ENCODE measurements at regions not wholly inside any gene's neighbourhood (a gene's known extent, or its start where the extent isn't known, plus 50 kb on each side); places are given as distances from the start of the nearest gene placed in this dataset.
"Not testable (repeated sequence)": the region's sequence is repeated elsewhere in the genome, so short reads cannot be mapped to it uniquely, and the experiment has no call there.

DNA sequence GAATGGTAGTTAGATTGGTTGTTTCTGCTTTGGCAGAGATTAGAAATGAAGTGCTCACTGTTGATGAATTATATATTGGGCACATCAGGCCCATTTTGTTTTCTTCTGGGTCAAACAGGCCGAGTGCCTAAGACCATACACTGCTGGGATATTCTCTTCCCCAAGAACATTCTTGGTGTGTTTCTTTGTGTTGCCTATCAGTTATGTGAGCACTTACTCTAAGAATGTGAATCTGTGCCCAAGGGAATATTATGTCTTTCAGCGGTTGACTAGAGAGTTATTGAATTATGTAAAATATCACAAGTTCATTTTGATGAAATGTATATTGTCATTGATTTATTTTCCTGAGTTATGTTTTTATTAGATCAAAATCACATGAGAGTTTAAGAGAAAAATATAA lies 255.5 kb upstream of the SMIM30 start:
- DNase-seq: no peak

DNA sequence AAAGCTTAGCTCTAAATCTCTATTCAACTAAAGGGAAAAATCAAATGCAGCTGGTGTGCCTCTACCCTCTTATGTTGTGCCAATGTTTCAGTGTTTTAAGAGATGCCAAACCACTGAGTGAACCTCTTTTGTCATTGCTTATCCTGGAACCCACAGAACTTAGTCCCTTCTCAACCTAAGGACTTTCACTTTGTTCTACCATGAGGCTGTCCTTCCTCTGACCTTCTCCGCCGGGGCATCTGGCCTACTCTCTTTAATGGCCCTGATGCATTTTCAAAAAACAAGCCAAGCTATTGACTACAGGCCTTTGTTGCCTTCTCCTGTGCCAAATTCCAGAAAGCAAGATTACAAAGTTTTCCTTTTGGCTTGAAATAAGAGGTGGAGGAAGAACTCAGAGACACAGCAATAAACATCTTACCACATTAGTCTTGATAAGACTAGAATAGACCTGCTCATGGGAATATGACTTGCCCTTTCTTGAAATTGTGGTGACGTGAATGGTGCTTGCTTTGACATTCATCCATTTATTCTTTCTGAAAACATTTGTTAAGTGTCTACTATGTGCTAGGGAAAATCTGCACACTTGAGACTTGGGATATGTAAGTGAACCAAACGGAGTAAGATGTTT lies 253.2 kb upstream of the SMIM30 start:
- DNase-seq: no peak

DNA sequence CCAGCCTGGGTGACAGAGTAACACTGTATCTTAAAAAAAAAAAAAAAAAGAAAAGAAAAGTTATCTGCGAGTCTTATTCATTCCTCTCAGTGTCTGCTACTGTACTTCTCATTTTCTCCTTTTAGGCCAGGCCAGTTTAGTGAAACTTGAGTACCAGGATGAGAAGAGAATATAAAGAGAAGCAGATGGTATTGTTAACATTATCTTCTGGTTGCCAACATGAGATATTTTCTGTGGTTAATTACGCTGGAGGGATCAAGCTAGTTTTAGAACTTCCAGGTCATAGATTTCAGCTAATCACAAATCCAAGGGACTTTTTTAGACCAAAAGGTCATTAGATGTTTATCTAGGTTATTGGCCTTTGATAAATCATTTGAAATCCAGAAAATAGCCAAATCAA lies 252.6 kb upstream of the SMIM30 start:
- DNase-seq: no peak

DNA sequence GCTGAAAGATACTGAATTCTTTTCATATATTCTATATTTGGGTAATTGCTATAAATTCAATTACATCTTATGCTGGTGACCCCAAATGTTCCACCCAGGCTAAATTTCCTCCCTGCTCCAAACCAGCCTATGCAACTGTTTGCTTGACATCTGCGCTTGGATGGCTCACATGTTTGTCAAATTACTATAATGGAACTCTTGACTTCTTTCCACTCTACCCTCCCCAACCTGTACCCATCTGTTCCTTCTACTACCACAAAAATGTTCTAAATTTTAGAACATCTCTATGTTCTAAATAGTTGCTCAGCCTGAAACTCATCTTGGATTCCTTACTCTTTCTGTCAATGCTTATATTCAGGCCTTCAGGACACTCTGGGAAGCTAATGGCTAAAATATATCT lies 249.9 kb upstream of the SMIM30 start:
- no peak for DNase-seq

DNA sequence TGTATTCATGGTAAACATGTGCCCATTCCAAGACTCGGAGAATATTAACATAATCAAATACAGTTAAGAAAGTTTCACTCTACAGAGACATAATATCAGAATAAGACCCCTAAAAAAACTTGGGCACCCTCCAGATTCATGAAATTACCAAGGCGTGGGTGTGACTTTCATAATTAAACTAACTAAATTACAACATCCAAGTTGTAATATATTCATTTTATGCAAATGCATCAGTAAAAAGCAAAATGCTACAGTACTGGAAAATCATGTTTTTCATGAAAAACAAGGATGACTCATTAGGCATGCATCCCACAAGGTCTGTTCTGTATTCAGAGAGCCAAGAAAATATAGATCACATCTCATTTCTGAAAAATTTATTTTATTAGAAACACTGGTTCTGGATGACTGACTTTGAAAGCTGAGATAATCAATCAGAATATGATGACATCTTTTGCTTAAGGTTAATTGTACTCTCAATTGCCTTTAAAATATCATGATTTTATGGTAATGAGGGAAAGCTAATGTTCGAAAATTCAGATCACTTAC lies 248.8 kb upstream of the SMIM30 start:
- DNase-seq: no peak

DNA sequence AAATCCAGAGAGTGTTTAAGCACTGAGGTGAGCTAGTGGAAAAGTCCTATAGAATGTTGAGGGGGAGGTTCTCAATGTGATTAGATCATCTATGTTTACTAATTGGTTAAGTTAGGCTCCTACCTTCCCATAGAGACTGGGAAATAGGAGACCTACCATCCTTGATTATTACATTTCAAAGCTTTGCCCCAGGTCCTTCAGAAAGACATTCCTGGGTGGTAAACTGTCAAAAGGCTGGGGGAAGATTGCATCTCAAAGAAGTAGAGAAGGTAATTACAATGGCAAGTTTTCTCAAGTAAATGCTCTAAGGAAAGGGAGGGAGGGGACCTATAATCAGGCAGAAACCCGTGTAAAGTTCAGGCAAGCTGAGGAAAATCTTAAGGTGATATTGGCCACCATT lies 247.8 kb upstream of the SMIM30 start:
- no peak for DNase-seq

DNA sequence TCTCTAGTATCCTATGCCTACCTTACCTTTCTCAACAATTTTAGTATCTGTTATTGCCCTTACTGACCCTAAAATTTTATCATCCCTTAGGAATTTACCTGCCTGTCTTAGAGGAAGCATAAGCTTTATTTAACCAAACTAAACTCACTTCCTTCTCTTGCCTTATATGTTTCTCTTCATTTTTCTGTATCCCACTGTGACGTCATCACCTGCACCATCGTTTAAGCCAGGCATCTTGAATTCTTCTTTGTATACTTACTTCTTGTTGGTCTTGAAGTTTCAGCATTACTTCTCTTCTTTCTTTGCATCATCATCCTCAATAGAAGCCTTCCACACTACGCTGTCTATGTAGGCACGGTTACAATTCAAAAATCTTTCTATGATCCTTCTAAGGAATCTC lies 231.0 kb upstream of the SMIM30 start:
- no peak for DNase-seq

DNA sequence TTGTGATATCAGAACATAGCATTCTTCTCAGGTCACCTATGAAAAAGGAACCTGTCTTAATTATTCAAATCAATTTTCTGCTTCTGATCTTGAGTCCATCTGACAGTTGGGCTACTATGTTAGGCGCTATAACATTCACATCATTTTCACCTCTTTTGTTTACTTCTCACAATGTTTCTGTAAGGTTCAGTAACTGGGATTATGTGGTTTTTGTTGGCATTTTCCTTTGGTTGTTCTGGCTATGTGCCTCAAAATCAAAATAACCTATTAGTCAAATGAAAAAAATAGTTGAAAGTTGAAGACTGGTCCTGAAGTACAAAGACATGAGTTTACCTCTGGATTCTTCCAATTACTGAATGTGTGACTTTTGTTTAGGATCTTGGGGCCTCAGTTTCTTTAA lies 221.3 kb upstream of the SMIM30 start:
- no peak for DNase-seq

DNA sequence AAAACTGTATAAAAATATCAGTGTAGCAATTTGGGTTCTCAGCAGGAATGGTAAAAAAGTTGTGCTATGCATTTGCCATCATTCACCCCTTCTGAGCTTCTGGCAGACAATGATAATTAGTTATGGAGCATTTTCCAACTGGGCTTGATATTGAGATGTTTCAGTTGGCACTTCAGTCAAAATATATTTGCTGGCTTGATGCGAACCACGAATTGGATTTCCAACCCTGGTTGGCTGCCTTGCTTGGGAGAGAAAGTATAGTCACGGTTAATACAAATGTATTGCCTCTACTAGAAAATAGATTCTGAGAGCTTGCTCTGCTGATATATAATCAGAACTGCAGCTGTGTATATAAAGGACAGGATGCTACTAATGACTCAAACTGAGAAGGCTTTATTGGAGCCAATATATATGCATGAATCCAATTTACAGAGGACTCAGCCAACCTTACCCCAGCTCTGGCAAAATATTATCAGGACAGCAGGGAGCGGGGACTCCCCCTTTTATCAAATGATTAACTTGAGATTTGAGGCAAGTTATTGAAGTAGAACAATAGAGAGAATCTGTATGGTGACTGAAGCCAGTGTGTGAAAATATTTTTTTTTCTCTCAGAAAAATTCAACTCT lies 219.8 kb upstream of the SMIM30 start:
- DNase-seq: no peak

DNA sequence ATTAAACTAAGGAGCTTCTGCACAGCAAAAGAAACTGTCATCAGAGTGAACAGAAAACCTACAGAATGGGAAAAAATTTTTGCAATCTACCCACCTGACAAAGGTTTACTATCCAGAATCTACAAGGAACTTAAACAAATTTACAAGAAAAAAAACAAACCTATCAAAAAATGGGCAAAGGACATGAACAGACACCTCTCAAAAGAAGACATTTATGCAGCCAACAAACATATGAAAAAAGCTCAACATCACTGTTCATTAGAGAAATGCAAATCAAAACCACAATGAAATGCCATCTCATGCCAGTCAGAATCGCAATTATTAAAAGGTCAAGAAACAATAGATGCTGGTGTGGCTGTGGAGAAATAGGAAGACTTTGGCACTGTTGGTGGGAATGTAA lies 218.5 kb upstream of the SMIM30 start:
- not testable (repeated sequence) for DNase-seq

DNA sequence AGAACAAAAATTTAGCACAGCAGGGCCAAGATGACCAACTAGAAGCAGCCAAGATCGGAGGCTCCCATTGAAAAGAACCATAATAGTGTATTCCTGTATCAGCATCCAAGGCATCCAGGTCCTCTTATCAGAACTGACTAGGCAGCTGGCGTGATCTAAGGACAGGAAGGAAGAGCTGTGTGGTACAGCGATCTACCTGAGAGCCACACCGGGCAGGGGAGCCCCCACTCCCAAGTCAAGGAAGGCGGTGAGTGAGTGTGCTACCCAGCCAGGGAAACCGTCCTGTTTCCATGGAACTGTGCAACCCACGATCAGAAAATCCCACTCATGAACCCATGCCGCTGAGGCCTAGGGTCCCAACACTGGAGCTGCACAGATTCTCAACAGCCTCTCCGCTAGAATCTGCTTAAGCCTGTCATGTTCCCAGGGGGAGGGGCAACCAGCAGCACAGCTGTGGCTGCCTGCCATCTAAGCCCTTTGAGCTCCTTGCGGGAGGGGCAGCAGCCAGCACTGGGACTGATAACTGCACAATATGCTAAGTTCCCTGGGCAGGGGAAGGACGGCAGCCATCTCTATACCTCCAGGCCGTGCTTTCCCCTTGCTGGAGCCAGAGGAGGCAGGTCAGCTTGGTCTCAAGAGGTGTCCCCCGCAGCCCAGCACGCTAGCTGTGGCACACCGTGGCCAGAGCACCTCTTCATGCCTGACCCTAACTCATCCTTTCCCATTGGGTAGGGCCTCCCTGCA lies 213.0 kb upstream of the SMIM30 start:
- DNase-seq: no peak

DNA sequence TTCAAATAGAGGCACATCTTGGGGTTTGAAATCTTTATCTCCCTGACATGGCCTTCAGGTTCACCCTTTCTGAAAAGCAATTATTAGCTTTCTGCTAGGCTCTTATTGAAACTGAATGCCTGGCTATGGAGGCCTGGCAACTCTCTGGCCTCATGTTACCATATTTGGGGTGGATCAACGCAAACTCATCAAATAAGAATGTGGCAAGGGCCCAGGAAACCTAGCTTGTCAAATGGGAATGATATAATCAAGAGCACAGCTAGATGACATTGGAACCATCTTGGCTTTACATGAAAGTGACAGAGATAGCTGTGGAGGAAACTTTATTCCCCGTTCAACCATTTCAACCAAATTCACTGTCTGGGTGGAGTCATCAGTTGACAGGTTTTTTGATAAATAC lies 202.8 kb upstream of the SMIM30 start:
- no peak for DNase-seq

DNA sequence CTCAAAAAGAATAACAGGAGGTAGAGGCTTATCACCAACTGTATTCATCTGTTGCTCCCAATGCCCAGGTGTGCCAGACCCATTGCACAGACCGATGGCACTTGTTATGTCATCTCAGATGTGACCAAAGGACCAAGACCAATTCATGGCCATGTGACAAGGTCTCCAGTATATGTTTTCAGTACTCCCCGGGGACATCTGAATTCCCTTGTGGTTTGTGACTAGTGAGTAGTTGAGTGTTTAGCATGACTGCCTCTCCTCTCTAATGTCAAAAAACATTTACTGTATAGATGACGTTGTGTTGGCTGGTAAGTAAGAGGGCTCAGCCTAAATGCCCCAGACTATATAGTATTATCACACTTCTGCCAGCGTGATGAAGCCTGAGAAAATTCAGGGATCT lies 202.1 kb upstream of the SMIM30 start:
- DNase-seq: no peak

DNA sequence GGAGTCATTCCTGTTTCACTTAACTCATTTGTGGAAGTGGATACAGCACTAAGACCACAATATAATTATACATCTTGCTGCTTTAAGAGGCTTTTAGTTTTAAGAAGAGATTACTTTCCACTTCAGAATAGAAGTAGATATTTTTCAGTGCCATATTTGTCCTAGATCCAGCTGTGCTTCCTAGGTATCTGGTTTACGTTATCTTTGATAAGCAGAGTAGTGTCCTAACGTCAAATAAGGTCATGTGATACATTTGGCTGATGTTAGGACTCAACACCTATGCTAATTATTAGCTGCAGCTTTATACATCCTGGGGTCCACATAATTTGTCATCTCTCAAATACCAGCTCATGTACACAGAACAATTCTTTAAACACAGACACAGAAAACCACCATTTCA lies 196.2 kb upstream of the SMIM30 start:
- no peak for DNase-seq

DNA sequence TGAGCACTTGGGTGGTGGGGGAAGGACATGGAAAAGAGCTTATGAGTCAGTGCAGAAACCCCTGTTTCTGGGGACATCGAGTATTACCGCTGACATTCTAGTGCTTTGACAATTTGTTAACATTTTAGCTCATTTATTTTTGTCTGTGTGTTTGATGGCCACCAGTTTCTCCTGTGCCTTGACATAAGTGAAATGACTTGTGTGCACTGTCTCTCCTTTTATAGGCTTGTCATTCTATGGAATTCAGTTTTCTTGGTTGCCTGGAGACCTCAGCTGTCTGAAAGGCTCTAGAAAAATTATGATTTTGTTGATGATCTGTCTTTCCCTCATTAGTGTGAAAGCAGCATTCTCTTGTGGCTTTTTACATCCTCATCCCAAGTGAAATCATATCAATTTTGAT lies 190.0 kb upstream of the SMIM30 start:
- DNase-seq: no peak

DNA sequence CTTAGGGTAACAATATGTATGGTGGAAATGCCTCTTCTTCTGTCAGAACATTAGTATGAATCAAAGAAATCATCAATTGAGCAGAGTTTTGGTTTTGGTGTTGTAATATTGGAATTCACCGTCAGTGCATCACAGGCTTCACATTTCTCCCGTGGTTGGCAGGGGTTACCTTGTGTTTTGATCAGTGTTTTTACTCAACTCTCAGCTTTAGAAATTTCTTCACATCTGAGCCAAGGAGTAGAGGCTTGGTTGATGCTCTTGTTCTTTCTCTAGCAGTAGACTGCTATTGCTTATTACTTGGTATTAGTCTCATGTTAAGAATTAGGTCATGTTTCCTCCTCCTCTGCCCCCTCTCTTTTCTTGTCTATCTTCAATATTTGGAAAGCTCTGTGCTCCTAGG lies 188.8 kb upstream of the SMIM30 start:
- no peak for DNase-seq

DNA sequence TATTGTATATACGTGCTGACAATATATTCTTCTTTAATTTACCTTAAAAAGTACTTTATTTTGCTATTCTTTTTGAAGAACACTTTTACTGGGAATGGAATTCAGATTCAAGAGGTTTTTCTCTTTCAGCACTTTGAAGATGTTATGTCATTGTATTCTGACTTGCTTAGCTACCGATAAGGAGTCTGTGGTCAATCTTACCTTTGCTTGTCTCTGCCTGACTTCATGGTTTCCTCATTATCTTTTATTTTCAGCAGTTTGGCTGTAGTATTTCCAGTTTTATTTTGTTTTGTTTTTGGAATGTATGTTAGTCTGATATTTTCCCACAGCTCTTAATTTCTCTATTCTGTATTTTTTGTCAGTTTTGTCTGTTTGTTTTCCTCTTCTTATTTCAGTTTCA lies 187.9 kb upstream of the SMIM30 start:
- DNase-seq: no peak

DNA sequence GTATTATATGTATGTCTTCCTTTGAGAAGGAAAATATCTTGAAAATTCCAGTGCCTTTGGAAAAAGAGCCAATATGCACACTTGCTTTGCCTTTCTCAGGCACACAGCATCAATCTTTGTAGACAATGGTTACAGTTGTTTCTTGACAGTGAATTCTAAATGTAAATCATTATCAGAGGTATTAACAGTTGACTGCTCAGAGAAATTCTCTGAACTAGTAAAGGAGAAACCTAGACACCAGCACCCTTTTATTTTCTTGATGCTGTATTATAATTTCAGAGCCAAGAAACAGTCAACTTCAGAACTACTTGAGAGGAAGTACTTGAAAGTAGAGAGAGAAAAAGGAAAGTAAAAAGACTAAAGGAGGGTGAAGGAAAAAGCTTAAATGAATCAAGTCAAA lies 185.8 kb upstream of the SMIM30 start:
- no peak for DNase-seq

DNA sequence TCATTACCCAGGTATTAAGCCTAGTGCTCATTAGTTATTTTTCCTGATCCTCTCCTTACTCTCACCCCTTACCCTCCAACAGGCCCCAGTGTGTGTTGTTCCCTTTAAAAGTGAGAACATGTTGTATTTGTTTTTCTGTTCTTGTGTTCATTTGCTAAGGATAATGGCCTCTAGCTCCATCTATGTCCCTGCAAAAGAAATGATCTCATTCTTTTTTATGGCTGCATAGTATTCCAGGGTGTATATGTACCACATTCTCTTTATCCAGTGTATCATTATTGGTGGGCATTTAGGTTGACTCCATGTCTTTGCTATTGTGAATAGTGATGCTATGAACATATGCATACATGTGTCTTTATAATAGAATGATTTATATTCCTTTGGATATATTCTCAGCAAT lies 185.0 kb upstream of the SMIM30 start:
- DNase-seq: not testable (repeated sequence)

DNA sequence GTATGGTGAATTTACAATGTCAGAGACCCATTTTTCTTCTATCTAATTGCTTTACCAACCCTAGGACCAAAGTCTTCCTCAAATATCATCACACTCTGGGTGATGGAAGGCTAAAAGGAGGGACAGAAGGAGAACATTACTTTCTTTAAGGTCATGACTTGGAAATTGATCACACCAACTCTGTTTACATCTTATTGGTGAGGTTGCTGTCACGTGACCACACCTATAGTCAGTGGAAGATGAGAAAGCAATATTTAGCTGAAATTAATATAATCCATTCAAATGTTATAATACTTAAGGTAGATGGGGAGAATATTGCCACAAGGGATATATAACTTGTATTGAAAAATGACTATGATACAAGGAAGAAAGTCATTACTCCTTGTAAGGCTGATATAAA lies 183.6 kb upstream of the SMIM30 start:
- DNase-seq: no peak

DNA sequence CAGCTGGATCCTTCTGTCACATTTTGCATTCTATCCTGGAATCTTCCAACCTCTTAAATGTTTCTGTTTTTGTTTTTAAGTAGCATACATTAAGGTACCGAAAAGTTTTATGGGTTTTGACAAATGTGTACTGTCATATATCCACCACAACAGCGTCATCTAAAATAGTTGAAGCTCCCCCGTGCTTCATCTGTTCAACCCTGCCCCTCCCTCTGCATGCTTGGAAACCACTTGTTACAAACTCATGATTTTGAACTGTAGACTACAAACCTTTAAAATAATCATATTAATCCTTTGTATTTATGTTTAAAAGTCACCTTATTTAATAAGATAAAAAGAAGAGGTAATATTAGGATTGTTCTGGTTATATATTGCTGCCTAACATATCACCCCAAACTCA lies 182.8 kb upstream of the SMIM30 start:
- no peak for DNase-seq

DNA sequence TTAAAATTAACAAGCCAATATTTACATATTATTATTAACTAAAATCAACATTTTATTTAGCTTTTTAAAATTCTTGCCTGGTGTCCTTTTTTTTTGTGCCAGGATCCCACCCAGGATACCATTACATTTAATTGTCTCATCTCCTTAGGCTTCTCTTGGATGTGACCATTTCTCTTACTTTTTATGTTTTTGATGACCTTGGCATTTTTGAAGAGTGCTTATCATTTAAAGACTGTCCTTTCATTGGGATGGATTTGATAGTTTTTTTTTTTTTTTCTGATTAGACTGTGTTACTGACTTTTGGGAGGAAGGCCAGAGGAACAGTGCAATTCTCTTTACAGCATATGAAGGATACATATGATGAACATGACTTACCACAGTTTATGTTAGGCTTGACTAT lies 181.4 kb upstream of the SMIM30 start:
- DNase-seq: no peak

DNA sequence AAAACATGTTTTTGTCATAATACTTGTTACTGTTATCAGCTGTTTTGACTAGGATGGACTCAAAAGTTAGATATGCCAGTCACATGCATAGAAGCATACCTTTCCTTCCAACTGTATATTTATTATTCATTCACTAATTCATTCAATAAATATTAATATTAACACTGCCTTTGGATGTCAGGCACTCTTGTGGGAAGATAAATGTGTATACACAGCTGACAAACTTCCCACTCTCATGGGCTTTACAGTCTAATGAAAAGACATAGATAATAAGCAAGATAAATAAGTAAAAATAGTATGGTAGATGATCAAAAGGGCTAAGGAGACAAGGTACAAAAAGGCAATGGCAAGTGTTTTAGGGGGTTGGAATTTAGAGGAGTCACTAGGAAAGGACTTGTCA lies 180.1 kb upstream of the SMIM30 start:
- DNase-seq: no peak

DNA sequence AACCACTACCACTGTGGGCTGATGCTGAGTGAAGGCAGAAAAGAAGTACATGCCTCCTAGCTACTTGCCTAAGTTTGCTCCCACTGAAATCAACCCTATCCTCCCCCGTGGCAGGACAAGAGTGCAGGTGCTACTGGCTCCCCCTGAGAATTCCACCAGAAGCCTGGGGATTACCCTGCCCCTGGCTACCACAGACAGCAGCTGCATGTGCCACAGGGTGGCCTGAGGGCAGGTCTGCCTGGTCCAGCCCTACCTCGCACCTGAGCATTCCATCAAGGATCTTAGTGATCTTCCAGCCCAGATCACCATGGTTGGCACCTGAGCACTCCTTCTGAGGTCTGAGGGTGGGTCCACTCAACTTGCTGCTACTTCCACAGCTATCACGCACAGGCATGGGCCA lies 176.4 kb upstream of the SMIM30 start:
- DNase-seq: no peak

All from CD4-positive, alpha-beta T cell treated with Interleukin-12 subunit alpha and Interleukin-12 subunit beta, for 1 hour (primary cell).